Astrocyte of the cerebellum (primary cell): ENCODE measurements at regions not wholly inside any gene's neighbourhood (a gene's known extent, or its start where the extent isn't known, plus 50 kb on each side); places are given as distances from the start of the nearest gene placed in this dataset.

Experiments used
- DNase-seq: peaks from one replicate; pipeline ENCODE4 v3.0.0-alpha.2; 2011; ENCODE audit warnings: low read depth
- H3K4me3 ChIP-seq: 2 replicates; pipeline ENCODE4 v1.5.1; 2011; ENCODE audit warnings: mild to moderate bottlenecking, low read depth, low read length, moderate library complexity
- CTCF ChIP-seq: IDR thresholded peaks from 2 replicates; pipeline ENCODE4 v1.5.1; 2012; ENCODE audit warnings: low read length, low read depth, moderate library complexity, mild to moderate bottlenecking; ENCODE audit errors: missing control alignments
- in situ Hi-C: cut with HindIII; loops from 2 replicates; pipeline ENCODE4 v1.10.0; 2017; ENCODE audit warnings: low sequenced_read_pairs

GRCh38 chr18:40907842-40908241 lies 1047.2 kb upstream of the PIK3C3 start:
- H3K4me3 ChIP-seq: no peak overlapping the region
- in situ Hi-C loops: no loop called here
- no peak for TF ChIP-seq CTCF
- no peak for DNase-seq

GRCh38 chr18:40904295-40904694 lies 1050.7 kb upstream of the PIK3C3 start:
- TF ChIP-seq CTCF: no peak
- in situ Hi-C loops: no loop called here
- H3K4me3 ChIP-seq: no peak overlapping the region
- peak; percentile 74 for DNase-seq

GRCh38 chr18:40902436-40902835 lies 1052.6 kb upstream of the PIK3C3 start:
- no peak for DNase-seq
- TF ChIP-seq CTCF: no peak
- H3K4me3 ChIP-seq: no peak overlapping the region
- in situ Hi-C loops: no loop called here

GRCh38 chr18:40897884-40898283 lies 1057.2 kb upstream of the PIK3C3 start:
- in situ Hi-C loops: no loop called here
- no peak overlapping the region for H3K4me3 ChIP-seq
- DNase-seq: no peak
- no peak for TF ChIP-seq CTCF

GRCh38 chr18:40883271-40883670 lies 1071.8 kb upstream of the PIK3C3 start:
- no peak for DNase-seq
- no peak for TF ChIP-seq CTCF
- in situ Hi-C loops: no loop called here

GRCh38 chr18:40882468-40882867 lies 1072.6 kb upstream of the PIK3C3 start:
- no peak for DNase-seq
- in situ Hi-C loops: no loop called here
- no peak for TF ChIP-seq CTCF
- H3K4me3 ChIP-seq: no peak overlapping the region

More at GRCh38 chr18:40883271-40883670, 1071.8 kb upstream of the PIK3C3 start:
- H3K4me3 ChIP-seq: no peak overlapping the region

- in situ Hi-C loops: no loop called here
- no peak for TF ChIP-seq CTCF
- no peak overlapping the region for H3K4me3 ChIP-seq
- no peak for DNase-seq
These were observed 1076.7 kb upstream of the PIK3C3 start for GRCh38 chr18:40878371-40878770.
